ENCODE measurements at regions not wholly inside any gene's neighbourhood (a gene's known extent, or its start where the extent isn't known, plus 50 kb on each side); places are given as distances from the start of the nearest gene placed in this dataset.

DNA sequence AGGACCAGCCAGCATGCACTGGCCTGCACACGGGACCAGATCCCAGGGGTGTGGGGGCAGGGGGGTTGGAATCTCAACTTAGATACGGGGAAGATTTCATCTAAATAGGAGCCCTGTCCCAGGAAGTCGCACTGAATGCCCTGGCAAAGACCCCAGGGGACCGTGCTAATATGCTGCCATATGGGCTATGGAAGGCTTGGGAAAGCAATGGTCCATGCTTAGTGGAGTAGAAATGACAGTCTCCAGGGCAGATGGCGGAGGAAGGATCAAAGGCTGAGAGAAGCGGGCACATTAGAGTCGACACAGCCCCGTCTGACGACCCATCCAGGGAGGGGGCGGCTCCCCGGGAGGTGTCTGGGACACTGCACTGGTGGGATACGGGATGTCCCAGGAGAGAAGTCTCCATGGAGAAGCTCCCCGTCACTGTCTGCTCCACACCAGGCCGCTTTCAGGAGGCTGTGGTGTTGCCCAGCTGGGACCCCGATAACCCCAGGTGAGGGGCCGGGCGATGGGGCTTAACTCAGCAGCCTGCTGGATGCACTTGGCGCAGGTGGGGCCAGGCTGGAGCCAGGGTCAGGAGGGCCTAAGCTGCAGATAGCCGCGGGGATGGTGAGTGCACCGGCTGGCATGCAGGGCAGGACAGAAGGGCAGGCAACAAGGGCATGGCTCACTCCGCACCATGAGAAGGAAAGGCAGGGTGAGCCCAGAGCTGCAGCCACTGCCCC, 377.7 kb upstream of the IRX1 start:
- ATAC-seq (replicated peaks in 1 of 2) = no peak
- H3K4me3 Mint-ChIP-seq = no peak overlapping the region
- no peaks in the 10 kb centered on the region for H3K36me3 Mint-ChIP-seq (ENCODE audit: insufficient read depth in 2 of 2)
- no peaks in the 10 kb centered on the region for H3K4me1 Mint-ChIP-seq (ENCODE audit: low read depth)
- peaks cover 0 to 2% of the 10 kb centered on the region in 2 donors for H3K9me3 Mint-ChIP-seq
- no peaks in the 10 kb centered on the region for H3K27me3 Mint-ChIP-seq (ENCODE audit: low read depth)
- DNase-seq = no peak
- no peak overlapping the region for H3K27ac Mint-ChIP-seq

GRCh38 chr5:3217114-3217513, 378.5 kb upstream of the IRX1 start:
- H3K4me1 Mint-ChIP-seq (ENCODE audit: low read depth) = no peaks in the 10 kb centered on the region

DNA sequence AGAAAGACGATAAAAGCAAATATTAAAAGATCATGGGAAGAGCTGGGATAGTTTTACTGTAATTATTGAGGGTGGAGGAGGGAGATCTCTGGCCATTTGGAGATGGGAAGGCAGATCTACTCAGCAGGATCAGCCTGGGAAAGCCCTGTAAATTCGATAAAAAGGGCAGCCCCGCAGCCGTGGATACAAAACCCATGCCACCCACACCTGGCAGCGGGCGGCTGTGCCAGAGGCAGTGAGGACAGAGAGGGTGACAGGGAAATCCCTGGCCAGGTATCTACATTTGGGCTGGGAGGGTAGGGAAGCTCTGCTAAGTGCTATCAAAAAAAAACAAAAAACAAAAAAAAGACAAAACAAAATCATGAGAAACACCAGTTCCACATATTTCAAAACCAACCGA, 379.2 kb upstream of the IRX1 start:
- Mint-ChIP-seq H3K4me1 (ENCODE audit: low read depth) (no peaks in the 10 kb centered on the region), H3K36me3 (ENCODE audit: insufficient read depth in 2 of 2) (no peaks in the 10 kb centered on the region), H3K27ac (no peak overlapping the region), H3K4me3 (no peak overlapping the region), H3K9me3 (peaks cover 0 to 2% of the 10 kb centered on the region in 2 donors), H3K27me3 (ENCODE audit: low read depth) (no peaks in the 10 kb centered on the region)
- DNase-seq (no peak), ATAC-seq (replicated peaks in 1 of 2) (no peak)

More at GRCh38 chr5:3217114-3217513, 378.5 kb upstream of the IRX1 start:
- no peaks in the 10 kb centered on the region for H3K36me3 Mint-ChIP-seq (ENCODE audit: insufficient read depth in 2 of 2)
- H3K27me3 Mint-ChIP-seq (ENCODE audit: low read depth) = no peaks in the 10 kb centered on the region
- no peak overlapping the region for H3K4me3 Mint-ChIP-seq
- H3K27ac Mint-ChIP-seq = no peak overlapping the region
- peaks cover 0 to 2% of the 10 kb centered on the region in 2 donors for H3K9me3 Mint-ChIP-seq
- ATAC-seq (replicated peaks in 1 of 2) = no peak
- no peak for DNase-seq

GRCh38 chr5:3214838-3215374, 380.7 kb upstream of the IRX1 start:
- no peaks in the 10 kb centered on the region for H3K27me3 Mint-ChIP-seq (ENCODE audit: low read depth)
- no peak overlapping the region for H3K4me3 Mint-ChIP-seq
- no peak overlapping the region for H3K27ac Mint-ChIP-seq
- no peak for ATAC-seq (replicated peaks in 1 of 2)
- peaks cover 0 to 1% of the 10 kb centered on the region in 2 donors for H3K36me3 Mint-ChIP-seq (ENCODE audit: insufficient read depth in 2 of 2)
- no peak for DNase-seq
- no peaks in the 10 kb centered on the region for H3K4me1 Mint-ChIP-seq (ENCODE audit: low read depth)
- H3K9me3 Mint-ChIP-seq = peaks cover 2% of the 10 kb centered on the region in 2 donors

DNA sequence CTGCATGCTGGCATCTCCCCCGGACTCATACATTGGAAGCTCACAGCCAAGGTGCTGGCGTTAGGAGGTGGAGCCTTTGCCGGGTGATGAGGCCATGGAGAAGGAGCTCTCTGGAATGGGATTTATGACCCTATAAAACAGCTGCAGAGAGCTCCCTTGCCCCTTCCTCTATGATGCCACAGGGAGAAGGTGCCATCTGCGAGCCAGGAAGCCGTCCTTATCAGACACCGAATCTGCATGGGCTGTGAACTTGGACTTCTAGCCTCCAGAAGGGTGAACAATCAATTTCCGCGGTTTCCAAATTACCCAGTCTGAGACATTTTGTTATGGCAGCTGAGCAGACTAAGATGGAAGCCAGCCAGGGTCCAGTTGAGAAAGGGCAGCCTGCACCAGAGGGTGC, 381.2 kb upstream of the IRX1 start:
- Mint-ChIP-seq H3K27me3 (ENCODE audit: low read depth) (no peaks in the 10 kb centered on the region), H3K9me3 (peaks cover 2% of the 10 kb centered on the region in 2 donors), H3K4me1 (ENCODE audit: low read depth) (no peaks in the 10 kb centered on the region), H3K27ac (no peak overlapping the region), H3K36me3 (ENCODE audit: insufficient read depth in 2 of 2) (peaks cover 0 to 1% of the 10 kb centered on the region in 2 donors), H3K4me3 (no peak overlapping the region)
- ATAC-seq (replicated peaks in 1 of 2) = no peak
- no peak for DNase-seq

GRCh38 chr5:3212869-3213268, 382.8 kb upstream of the IRX1 start:
- peaks cover 0 to 1% of the 10 kb centered on the region in 2 donors for H3K36me3 Mint-ChIP-seq (ENCODE audit: insufficient read depth in 2 of 2)
- ATAC-seq (replicated peaks in 1 of 2) = no peak
- H3K4me3 Mint-ChIP-seq = no peak overlapping the region
- H3K27me3 Mint-ChIP-seq (ENCODE audit: low read depth) = no peaks in the 10 kb centered on the region
- peaks cover 2% of the 10 kb centered on the region in 2 donors for H3K9me3 Mint-ChIP-seq
- no peak for DNase-seq
- no peak overlapping the region for H3K27ac Mint-ChIP-seq
- no peaks in the 10 kb centered on the region for H3K4me1 Mint-ChIP-seq (ENCODE audit: low read depth)

DNA sequence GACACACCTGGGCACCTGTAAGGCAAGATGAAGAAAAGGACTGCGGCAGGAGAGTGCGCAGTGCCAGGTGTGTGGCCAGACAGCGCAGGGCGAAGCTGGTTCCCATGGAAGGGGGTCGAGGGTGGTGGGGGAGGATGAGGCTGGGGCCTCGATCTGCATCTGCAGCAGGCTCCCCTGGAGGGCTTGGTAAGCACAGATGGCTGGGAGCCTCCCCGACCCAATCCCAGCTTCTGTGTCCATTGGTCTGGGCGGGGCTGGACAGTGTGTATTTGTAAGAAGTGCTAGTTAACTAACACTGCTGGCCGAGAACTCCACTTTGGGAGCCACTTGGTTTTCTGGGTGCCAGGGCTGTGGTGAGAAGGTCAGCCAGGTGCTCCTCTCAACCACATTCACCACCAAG, 385.1 kb upstream of the IRX1 start:
- DNase-seq (no peak), ATAC-seq (replicated peaks in 1 of 2) (no peak)
- Mint-ChIP-seq H3K4me3 (no peak overlapping the region), H3K9me3 (peaks cover 2 to 4% of the 10 kb centered on the region in 2 donors), H3K36me3 (ENCODE audit: insufficient read depth in 2 of 2) (peaks cover 0 to 1% of the 10 kb centered on the region in 2 donors), H3K27me3 (ENCODE audit: low read depth) (no peaks in the 10 kb centered on the region), H3K27ac (no peak overlapping the region), H3K4me1 (ENCODE audit: low read depth) (no peaks in the 10 kb centered on the region)

- DNase-seq = no peak
- no peak for ATAC-seq (replicated peaks in 1 of 2)
- H3K4me3 Mint-ChIP-seq = no peak overlapping the region
- no peak overlapping the region for H3K27ac Mint-ChIP-seq
- no peaks in the 10 kb centered on the region for H3K4me1 Mint-ChIP-seq (ENCODE audit: low read depth)
- H3K27me3 Mint-ChIP-seq (ENCODE audit: low read depth) = no peaks in the 10 kb centered on the region
- H3K36me3 Mint-ChIP-seq (ENCODE audit: insufficient read depth in 2 of 2) = peaks cover 1 to 2% of the 10 kb centered on the region in 2 donors
- peaks cover 3 to 6% of the 10 kb centered on the region in 2 donors for H3K9me3 Mint-ChIP-seq
Observed at GRCh38 chr5:3209918-3210317, 385.7 kb upstream of the IRX1 start.

DNA sequence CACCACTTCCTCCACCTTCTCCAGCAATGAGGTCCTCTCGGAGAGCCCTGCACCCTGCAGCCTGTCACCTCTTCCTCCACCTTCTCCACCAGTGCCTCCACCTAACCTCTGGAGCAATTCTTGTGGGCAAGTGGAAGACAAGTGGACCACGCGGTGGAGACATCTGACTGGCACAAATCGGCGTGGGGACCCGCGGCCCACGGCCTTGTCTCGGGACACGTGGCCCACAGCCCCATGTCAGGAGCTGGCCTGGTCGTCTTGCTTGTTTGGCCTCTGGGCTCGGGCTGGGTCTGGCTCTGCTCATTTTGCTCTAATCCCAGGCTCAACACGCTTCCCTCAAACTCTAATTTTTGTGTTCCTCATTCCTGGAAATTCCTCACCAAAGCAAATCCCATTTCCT, 393.1 kb upstream of the IRX1 start:
- Mint-ChIP-seq H3K36me3 (ENCODE audit: insufficient read depth in 2 of 2) (peaks cover 0 to 2% of the 10 kb centered on the region in 2 donors), H3K4me1 (ENCODE audit: low read depth) (no peaks in the 10 kb centered on the region), H3K9me3 (peaks cover 6 to 8% of the 10 kb centered on the region in 2 donors), H3K4me3 (no peak overlapping the region), H3K27ac (no peak overlapping the region), H3K27me3 (ENCODE audit: low read depth) (peaks cover 12% of the 10 kb centered on the region)
- ATAC-seq (replicated peaks in 1 of 2) (no peak), DNase-seq (no peak)

DNA sequence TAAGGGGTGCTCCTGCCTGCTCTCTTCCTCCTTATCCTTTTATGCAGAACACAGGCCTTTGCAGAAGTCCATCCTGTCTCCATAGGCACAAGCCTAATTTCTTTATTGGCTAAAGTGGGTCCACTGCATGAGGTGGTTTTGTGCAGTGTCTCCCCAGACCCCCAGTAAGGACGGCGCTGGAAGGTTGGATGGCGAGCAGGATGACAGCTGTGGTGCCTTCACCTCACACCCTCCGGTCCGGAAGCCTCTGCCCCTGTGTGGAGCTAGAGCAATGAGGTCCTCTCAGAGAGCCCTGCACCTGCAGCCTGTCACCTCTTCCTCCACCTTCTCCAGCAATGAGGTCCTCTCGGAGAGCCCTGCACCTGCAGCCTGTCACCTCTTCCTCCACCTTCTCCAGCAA, 393.7 kb upstream of the IRX1 start:
- Mint-ChIP-seq H3K27ac (no peak overlapping the region), H3K4me1 (ENCODE audit: low read depth) (no peaks in the 10 kb centered on the region), H3K4me3 (no peak overlapping the region), H3K36me3 (ENCODE audit: insufficient read depth in 2 of 2) (peaks cover 0 to 2% of the 10 kb centered on the region in 2 donors), H3K9me3 (peaks cover 6 to 8% of the 10 kb centered on the region in 2 donors), H3K27me3 (ENCODE audit: low read depth) (peaks cover 18% of the 10 kb centered on the region)
- no peak for DNase-seq
- ATAC-seq (replicated peaks in 1 of 2) = no peak

DNA sequence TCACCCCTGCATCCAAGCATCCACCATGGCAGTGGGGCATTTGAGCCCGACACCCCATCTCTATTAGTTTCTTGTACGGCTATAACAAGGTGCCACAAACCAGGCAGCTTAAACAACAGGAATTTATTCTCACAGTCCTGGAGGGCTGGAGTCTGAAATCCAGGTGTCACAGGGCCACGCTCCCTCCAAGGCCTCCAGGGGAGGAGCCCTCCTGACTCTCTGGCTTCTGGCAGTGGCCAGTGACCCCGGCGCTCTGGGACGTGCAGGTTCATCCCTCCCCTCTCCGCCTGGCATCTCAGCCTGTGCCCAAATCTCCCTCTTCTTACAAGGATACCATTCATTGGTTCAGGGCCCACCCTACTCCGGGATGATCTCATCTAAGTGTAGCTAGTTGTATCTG, 394.5 kb upstream of the IRX1 start:
- no peak for ATAC-seq (replicated peaks in 1 of 2)
- H3K9me3 Mint-ChIP-seq = peaks cover 4 to 8% of the 10 kb centered on the region in 2 donors
- peaks cover 0 to 2% of the 10 kb centered on the region in 2 donors for H3K36me3 Mint-ChIP-seq (ENCODE audit: insufficient read depth in 2 of 2)
- no peak for DNase-seq
- H3K27me3 Mint-ChIP-seq (ENCODE audit: low read depth) = peaks cover 18% of the 10 kb centered on the region
- no peak overlapping the region for H3K27ac Mint-ChIP-seq
- no peaks in the 10 kb centered on the region for H3K4me1 Mint-ChIP-seq (ENCODE audit: low read depth)
- H3K4me3 Mint-ChIP-seq = no peak overlapping the region

DNA sequence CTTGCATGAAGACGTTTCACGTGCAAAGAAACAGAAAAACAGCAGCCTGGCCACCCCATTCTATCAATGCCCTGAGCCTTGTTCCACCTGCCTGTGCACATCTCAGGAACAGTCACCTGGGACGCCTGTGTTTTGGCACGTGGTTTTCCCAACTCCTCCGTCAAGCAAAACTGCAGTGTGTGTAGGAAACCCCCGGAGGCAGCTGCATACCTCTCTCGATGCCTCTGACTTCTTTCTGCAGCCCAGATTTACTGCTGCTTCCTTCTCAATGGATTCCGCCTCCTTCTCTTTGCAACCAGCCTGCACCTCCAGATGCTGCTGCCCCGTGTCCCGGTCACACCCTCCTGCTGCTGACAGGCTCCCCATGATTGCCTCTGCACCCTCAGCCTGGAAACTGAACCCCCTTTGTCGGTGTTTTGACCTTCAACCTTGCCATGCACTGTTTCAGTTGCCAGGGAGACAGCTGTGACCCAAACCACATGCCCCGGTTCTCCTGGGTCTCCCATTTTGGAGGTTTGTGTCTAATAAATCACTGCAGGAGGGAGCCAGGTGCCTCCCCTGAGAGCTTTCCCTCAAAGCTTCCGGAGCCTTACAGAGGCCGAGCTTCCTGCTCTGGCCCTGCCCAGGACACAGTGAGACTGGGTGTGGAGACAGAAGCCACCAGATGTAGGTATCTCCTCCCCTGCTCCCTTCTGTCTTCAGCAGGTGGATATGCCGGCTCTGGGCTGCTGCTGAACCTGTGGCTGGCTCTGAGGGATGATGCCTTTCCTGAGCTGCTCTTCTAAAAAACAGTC, 395.5 kb upstream of the IRX1 start:
- ATAC-seq (replicated peaks in 1 of 2) (no peak), DNase-seq (no peak)
- H3K27ac Mint-ChIP-seq = no peak overlapping the region
- H3K27me3 Mint-ChIP-seq (ENCODE audit: low read depth) = peaks cover 18% of the 10 kb centered on the region
- H3K9me3 Mint-ChIP-seq = peaks cover 2 to 4% of the 10 kb centered on the region in 2 donors
- no peak overlapping the region for H3K4me3 Mint-ChIP-seq
- no peaks in the 10 kb centered on the region for H3K4me1 Mint-ChIP-seq (ENCODE audit: low read depth)
- H3K36me3 Mint-ChIP-seq (ENCODE audit: insufficient read depth in 2 of 2) = no peaks in the 10 kb centered on the region

DNA sequence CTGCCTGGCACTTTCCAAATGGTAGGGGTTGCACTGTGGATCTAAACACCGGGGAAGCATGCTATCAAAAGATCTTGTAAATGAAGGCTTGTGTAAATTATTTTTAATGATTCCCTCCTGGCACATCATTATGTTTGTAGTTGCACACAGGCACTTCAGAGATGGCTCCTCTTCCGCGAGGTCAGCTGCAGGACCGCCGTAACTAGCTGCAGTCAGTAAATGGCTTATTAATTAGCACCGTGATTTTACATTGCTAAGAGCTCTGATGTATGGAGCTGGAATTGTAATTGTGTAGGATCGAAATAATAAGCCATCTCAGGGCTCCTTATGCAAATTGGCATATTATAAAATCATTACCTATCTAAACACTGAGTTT, 397.6 kb upstream of the IRX1 start:
- no peak for ATAC-seq (replicated peaks in 1 of 2)
- Mint-ChIP-seq H3K27me3 (ENCODE audit: low read depth) (peaks cover 18% of the 10 kb centered on the region), H3K4me1 (ENCODE audit: low read depth) (no peaks in the 10 kb centered on the region), H3K27ac (no peak overlapping the region), H3K9me3 (peaks cover 2 to 4% of the 10 kb centered on the region in 2 donors), H3K4me3 (no peak overlapping the region), H3K36me3 (ENCODE audit: insufficient read depth in 2 of 2) (no peaks in the 10 kb centered on the region)
- DNase-seq = no peak

Data from activated T-cell treated with anti-CD3 and anti-CD28 coated beads, Interleukin-2, amount 50 U/mL, for 72 hours (primary cell).